ENCODE measurements at regions not wholly inside any gene's neighbourhood (a gene's known extent, or its start where the extent isn't known, plus 50 kb on each side); places are given as distances from the start of the nearest gene placed in this dataset.
"Not testable (repeated sequence)": the region's sequence is repeated elsewhere in the genome, so short reads cannot be mapped to it uniquely, and the experiment has no call there.

DNA sequence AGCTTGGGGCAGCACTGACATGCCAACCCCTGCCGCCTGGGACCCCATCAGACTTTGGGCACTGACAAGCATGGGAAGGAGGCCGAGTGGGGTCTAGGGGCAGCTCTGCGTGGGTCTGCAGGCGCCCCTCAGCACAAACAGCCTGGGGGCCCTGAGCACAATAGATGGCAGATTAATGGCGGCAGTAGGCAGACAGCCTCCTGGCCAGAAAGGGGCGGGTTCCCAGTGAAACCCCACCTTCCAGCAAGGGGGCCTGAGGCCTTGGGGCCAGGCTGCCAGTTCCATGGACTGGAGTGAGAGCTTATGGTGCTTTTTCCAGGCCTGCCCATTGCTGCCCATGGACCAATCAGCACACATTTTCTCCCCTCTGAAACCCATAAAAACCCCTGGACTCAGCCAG lies 2031.2 kb downstream of the EFNA5 start:
- no peak for DNase-seq (ENCODE audit: low read depth in 2 of 2)

DNA sequence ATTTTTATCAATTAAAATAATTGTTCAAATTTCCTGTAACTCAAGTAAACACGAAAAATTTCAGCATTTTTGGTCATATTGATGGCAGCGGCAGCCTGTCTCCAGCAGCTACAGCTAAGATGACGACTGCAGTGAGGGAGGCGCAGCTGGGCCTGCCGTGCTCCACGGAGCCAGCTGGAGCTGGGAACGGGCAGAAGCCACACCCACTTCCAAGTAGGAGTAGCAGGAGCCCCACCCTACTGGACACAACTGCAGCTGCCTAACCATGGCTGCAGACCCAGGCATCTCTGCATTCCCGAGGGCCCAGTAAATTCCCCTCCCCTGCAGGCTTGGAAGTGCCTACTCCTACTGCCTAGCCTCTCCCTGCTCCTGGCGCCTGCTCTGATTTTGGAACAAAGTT lies 2031.7 kb downstream of the EFNA5 start:
- DNase-seq (ENCODE audit: low read depth in 2 of 2) = no peak

DNA sequence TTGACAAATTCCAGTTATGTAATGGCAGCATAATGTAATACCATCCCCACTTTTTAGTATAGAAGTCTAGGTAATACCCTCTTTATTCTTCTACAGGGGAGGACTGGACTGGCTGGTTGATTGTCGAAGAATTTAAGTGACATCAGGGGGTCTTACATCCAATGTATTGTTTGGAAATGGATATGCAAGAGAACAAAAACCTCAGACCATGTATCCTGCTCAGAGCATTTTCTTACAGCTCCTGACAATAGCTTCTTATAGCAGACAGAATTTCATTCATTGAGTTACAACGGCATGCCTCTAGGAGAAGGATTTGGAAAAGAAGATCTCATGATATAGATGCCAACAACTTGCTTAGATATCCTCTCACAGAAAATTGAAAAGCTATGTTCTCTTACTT lies 2032.3 kb downstream of the EFNA5 start:
- no peak for DNase-seq (ENCODE audit: low read depth in 2 of 2)

DNA sequence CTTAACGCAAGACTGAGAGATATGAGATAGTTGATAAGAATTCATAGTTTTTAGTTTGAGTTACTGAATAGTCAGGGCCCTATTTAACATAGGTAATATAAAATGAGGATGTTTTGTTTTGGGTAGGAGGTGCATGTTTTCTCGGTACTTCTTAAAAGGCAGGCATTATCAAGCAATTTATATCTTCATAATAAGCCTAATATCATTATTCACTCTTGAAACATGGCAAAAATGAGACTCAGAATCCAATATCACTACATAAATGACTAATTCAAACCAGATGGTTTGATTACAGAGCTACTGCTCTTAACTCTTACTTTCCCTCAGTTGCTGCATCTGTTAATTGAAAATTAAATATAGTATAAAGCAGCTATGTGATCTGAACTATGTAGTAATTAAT lies 2038.7 kb downstream of the EFNA5 start:
- no peak for DNase-seq (ENCODE audit: low read depth in 2 of 2)

DNA sequence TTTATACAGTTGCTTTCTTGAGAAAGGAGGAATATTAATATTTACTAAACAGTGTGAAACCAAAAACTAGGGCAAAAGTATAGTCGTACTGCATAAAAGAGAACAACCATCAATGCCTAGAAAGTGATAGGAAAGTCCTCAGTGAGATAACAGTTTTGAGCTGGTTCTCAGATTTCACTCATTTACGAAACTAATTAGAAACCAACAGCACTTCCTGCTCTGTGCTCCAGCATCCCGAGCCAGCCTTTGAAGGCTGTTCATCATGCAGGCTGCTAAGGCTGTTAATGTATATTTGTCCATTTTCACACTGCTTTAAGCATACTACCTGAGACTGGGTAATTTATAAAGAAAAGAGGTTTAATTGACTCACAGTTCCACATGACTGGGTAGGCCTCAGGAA lies 2039.9 kb downstream of the EFNA5 start:
- no peak for DNase-seq (ENCODE audit: low read depth in 2 of 2)

DNA sequence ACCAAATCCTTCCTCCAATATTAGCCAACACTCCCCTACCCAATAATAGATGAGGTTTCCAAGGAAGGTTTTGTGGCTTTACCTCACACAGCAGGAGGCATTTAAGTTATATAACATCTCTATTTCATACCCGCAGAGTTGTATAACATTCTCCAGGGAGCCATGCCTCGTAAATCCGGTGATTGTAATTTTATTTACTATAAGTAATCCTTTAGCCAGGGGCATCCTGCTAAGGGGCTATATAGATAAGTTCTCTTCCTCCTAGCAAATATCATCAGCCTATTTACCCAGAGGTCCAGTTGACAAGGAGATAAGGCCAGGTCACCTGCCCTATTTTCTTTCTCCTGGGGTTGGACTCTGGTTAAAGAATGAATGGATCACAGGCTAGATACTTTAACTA lies 2051.0 kb downstream of the EFNA5 start:
- DNase-seq (ENCODE audit: low read depth in 2 of 2) = no peak

DNA sequence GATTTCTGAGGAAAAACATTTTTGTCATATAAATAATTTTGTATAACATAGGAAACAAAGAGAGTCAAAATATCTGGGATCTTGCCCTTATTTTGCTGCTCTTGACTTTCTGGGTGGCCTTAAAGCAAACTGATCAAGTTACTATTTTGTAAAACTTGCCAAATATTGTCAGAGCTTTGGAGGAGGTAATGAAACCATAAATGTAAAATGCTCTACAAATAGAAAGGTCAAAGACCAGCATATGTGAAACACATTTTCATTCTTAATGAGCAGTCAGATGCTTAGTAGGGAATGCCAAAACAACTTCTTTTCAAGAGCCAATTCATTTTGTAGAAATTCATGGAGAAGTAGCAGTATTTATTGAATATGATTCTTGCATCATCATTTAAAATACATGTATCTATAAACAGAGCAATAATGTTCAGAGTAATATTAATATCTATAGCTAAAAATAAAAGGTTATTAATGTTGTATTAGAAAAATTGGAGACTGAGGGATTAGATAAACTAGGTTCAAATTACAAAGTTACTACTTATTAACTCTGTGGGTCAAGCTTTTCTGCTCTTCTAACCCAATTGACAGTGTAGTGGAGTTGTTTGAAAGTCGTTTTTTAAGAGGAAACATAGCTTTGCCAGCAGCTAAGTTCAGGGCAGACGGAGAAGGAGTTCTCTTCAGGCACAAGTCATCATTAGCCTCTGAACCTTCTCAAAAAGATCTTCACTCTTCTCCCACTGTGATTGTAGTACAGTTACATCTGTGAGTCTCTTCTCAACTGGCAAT lies 2053.1 kb downstream of the EFNA5 start:
- DNase-seq (ENCODE audit: low read depth in 2 of 2) = no peak

DNA sequence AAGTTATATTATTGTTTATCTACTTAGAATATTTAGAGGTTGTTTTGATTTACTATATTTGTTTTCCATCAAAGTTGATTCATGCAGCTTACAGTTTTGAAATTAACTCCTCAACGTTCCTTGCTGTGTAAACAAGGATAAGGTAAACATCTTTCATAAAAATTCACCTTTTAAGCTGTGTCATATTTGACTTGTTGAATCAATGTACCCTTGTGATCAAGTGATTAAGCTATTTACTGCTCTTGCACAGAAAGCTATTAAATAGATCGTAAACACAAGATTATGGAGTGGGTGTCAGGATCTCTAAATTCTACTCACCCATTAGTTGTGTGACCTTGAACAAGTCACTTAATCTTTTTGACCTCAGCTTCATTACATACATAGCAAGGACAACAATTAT lies 2054.0 kb upstream of the NUDT12 start:
- no peak for DNase-seq (ENCODE audit: low read depth in 2 of 2)

DNA sequence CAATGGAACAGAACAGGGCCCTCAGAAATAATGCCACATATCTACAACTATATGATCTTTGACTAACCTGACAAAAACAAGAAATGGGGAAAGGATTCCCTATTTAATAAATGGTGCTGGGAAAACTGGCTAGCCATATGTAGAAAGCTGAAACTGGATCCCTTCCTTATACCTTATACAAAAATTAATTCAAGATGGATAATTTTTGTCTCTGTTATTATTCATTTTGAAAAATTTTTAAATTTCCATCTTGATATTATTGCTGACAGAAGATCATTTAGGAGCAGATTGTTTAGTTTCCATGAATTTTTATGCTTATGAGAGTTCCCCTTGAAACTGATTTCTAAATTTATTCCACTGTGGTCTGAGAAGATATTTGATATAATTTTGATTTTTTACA lies 2039.8 kb upstream of the NUDT12 start:
- DNase-seq (ENCODE audit: low read depth in 2 of 2) = not testable (repeated sequence)

DNA sequence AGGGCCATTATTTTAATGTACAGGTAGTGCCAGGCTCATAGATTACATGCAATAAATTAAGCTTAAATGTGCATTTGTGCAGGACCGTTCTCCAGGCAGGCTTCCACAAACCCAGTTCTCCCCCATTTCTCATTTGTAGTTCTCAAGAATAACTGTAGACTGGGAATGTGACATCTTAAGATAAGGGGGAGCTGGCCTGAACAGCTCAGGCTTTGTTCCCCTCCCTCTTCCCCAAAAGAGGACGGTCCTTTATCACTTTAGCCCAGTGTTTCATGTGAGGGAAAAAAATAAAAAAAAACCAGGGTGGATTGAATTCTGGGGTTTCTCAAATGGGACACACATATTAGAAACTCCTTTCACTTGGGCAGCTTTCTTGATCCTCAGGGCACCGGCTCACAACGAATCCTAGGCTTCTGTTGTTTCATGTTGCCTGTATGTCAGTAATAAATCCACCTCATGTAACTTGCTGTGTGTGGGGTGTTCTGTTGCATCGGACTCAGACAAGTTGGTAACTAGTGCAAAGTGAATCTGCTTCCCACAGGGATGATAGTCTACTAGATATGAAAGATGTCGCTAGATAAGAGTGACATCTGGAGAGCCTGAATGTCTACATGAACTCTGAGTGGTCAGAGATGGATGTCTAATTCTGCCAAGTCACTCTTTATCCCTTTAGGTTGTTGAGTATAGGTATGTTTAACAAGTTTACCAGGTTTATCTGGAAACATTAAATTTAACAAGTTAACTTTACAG lies 2030.6 kb upstream of the NUDT12 start:
- no peak for DNase-seq (ENCODE audit: low read depth in 2 of 2)

DNA sequence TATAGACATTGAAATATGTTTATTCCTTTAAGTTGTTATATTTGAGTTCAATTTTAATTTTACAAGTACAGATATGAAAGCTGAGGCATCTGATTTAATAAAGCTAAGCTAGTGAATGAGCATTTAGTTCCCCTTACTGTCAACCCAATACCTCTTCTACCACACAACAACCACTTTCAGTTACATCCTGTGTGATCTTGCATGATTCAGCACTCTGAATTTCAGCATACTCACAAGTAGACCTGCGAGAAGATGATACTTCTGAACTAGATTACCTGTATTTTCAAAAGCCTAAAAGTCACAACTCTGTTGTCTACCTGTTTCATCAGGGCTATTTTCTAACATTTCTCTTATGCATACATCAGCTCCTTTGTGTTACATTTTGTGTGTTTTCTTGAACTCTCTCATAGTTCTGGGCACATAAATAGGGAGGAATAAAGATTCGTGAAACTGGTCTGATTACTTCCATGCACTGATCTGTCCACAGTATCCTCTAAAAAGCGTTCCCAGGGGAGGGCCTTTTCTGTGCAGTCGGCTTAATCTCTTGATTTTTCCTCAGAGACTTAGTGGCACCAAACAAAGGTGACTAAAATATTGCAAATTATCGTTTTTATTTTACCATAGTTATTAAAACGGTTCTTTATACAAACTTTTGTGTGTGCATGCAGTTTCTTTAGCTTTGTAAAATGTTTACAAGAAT lies 2025.5 kb upstream of the NUDT12 start:
- no peak for DNase-seq (ENCODE audit: low read depth in 2 of 2)

DNA sequence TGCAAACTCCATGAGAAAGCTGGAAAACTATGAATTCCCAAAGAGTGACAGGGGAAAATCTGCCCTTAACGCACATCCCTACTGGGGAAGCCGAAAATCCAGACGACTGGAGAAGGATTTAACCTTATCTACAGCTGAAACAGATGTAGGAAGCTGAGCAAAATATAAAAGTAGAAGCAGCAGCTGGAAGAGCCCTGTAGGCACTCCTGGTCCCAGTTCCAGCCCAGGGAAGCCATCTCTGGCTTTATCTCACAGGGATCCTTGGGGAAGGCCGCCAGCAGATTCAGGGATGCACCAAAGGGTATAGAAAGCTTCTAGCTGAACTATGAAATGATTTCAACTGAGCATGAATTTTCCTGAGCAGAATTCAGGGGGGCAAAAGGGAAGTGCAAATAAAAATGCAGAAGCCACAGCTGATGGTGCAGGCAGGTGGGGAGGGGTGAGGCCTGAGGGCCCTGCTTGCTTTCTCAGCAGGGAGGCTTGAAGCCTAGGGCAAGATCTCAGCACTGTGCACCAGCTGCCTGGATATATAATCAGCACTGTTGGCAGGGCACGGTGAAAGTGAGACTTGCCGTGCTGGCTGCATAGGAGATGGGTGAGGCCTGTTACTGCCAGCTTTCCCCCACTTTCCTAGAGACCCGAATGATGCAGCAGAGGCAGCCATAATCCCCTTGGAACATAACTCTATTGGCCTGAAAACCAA lies 2019.5 kb upstream of the NUDT12 start:
- no peak for DNase-seq (ENCODE audit: low read depth in 2 of 2)

DNA sequence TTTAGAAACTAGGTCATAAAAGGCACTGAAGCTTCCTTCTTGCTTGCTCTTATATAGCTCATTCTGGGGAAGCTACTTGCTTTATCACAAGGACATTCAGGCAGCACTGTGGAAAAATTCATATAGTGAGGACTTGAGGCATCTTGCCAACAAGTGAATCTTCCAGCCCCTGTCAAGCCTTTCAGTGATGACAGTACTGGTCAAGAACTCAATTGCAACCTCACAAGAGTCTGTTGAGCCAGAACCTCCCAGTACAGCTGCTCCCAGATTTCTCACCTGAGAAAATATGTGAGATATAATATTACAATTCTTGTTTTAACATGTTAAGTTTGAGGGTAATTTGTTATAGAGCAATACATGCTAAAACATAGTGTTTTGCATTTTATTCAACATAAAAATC lies 2011.0 kb upstream of the NUDT12 start:
- DNase-seq (ENCODE audit: low read depth in 2 of 2) = no peak

DNA sequence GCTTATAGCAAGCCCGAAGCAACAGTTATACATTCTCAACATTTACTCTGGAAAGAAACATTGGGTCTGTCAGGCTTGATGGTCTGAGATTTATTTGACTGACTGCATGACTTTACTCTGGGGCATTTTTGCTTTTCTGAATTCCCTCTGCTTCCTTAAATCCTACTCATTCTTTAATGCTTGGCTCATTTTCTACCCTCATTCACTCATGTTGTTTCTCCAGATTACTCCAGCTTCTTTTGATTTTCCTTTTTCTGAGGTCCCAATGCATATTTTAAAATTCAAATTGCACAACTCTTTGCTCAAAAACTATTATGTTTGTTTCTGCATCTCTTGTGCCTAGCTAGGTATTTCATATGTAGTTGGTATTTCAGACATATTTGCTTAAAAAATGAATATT lies 2002.9 kb upstream of the NUDT12 start:
- DNase-seq (ENCODE audit: low read depth in 2 of 2) = no peak

DNA sequence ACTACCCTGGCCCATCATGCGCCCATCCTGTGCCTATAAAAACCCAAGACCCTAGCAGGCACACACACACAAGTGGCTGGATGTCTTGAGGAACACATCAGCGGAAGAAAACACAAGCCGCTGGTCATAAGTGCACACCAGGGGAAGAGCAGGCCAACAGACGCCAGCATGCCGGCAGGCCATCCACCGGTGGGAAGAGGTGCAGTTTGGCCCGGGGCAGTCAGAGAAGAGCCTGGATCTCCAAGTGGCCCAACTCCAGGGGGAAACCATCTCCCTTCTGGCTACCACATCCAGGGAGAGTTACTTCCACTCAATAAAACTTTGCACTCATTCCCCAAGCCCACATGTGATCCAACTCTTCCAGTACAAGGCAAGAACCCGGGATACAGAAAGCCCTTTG lies 2001.3 kb upstream of the NUDT12 start:
- no peak for DNase-seq (ENCODE audit: low read depth in 2 of 2)

DNA sequence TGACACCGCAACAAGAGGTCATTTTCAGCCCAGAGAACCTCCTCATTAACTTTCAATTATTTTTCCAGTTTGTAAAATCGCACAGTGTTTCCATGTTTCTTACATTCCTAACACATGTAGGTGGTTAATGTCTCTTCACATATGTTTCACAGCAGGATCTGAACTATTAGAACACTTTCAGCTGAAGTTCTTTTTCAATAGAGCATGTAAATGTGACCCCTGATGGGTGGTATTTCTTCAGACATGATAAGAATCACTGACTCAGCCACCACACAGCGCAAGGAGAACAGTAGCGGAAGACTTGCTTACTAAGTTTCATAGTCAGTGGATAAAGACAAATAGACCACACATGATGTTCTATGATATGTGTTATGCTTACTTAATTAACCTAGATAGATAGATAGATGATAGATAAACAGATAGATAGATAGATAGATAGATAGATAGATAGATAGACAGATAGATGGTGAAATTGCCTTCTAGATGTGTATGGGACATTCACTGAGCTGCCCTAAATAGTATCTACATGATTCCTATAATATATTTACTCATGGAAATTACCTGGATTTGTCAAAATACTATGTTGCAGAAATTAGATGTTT lies 1992.1 kb upstream of the NUDT12 start:
- no peak for DNase-seq (ENCODE audit: low read depth in 2 of 2)

DNA sequence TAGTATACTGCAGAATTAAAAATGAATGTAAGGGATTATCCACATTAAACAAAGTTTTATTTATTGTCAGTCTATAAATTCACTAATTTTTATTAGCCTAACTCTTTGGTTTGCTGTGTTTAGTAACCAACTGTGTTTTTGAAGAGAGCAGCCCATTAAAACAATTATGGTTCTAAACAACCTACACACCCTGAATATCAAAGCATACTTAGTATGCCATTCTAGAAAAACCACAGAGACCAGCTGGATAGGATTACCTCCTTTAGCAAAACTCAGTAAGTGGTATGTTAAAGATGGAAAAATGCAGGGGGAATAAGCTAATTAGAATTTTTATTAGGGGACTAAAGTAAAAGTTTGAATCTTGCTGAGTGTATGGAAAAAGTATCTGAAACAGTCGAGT lies 1981.7 kb upstream of the NUDT12 start:
- DNase-seq (ENCODE audit: low read depth in 2 of 2) = no peak

DNA sequence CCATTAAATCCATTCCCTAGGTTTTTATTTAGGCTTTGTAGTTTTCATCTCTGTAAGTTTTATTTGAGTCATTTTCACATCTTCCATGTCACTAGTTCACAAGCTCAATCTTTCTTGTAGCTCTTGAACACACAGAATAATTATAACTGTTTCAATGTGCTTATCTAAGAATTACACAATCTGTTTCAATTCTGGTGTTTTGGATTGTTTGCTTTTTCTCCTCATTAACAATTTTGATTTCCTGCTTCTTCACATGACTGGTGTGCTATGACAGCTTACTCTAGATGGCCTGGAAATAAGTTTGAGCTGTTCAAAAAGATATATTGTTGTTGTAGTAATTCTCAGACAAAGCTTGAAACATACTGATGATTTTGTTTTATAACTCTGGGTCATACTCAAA lies 1974.1 kb upstream of the NUDT12 start:
- no peak for DNase-seq (ENCODE audit: low read depth in 2 of 2)

DNA sequence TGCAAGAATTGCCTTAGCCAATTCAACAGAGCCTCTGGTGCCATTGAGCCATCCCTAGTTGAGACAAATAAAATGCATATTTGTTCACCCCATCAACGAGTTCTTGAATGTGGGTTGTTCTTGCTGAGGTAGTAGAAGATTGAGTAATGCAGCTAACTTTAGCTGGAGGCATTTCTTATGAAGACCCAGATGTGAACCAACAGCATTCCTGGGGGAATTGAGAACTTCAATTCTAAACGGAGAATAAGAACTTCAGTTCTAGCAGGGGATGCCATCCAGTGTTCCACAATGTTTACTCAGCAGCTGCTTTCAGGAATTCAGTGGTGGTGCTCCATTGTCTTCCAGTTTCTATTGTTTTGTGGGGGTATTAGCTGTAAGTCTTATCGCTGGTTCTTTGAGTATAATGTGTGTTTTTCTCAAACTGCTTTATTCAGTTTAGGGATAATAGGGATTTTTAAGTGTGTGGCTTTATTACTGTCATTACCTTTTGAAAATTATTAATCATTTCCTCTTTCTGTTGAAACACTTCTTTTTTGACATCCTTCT lies 1968.2 kb upstream of the NUDT12 start:
- DNase-seq (ENCODE audit: low read depth in 2 of 2) = no peak

DNA sequence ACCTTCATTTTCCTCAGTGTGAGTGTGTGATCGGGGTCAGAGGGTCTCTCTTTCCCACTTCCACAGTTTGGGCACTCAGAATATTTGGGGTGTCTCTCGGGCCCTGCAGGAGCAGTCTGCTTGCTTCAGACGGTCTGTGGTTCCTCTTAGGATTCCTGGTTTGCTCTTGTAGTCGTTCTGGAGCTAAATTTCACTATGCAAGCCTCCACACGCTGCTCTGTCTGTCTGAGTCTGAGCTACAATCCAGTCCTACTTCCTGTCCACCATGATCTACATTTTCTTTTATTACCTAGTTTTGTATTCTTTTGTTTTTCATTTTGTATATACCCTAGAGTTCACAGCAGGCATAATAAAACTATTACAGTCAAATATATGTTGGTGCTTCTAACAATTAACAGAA lies 1967.3 kb upstream of the NUDT12 start:
- no peak for DNase-seq (ENCODE audit: low read depth in 2 of 2)

DNA sequence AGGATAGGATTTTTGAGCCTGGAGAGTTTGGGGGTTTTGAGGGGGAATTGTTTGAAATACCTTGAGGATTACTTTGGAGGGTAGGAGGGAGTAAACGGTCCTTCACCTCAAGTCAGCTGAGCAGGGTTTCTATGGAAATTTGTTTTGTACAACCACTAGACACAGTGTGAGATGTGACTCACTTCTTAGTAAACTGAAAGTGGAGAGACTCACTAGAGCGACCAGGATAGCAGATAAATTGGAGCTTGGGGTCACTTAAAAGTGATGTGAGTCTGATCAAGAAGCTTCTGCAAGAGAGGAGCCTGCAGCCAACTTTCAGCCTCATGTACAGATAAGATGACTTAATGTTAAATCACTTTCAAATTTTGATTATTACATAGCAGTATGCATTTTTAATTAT lies 1945.9 kb upstream of the NUDT12 start:
- no peak for DNase-seq (ENCODE audit: low read depth in 2 of 2)

Data from dermis microvascular lymphatic vessel endothelial cell (primary cell).